ENCODE measurements at regions not wholly inside any gene's neighbourhood (a gene's known extent, or its start where the extent isn't known, plus 50 kb on each side); places are given as distances from the start of the nearest gene placed in this dataset.
"Not testable (repeated sequence)": the region's sequence is repeated elsewhere in the genome, so short reads cannot be mapped to it uniquely, and the experiment has no call there.

DNA sequence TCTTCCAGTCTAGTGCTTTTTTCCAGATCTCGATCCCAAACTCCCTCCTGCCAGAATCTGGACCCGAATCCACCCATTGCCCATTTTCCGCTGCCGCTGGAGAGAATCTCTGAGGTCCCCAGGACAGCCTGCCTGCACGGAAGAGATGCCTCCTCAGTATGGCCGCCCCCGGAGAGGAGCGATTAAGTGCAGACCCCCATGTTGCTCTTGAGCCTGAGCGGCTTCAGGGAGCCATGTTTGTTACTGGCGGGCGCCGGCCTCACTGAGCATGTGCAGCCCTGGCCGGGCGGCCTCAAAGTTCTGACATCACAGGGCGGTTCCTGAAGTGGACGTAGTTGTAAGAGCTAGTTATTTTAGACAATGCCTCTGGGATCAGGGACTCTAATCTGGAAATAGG lies 1342.9 kb downstream of the SPATA31A7 start:
- TF ChIP-seq, protein P1, sequence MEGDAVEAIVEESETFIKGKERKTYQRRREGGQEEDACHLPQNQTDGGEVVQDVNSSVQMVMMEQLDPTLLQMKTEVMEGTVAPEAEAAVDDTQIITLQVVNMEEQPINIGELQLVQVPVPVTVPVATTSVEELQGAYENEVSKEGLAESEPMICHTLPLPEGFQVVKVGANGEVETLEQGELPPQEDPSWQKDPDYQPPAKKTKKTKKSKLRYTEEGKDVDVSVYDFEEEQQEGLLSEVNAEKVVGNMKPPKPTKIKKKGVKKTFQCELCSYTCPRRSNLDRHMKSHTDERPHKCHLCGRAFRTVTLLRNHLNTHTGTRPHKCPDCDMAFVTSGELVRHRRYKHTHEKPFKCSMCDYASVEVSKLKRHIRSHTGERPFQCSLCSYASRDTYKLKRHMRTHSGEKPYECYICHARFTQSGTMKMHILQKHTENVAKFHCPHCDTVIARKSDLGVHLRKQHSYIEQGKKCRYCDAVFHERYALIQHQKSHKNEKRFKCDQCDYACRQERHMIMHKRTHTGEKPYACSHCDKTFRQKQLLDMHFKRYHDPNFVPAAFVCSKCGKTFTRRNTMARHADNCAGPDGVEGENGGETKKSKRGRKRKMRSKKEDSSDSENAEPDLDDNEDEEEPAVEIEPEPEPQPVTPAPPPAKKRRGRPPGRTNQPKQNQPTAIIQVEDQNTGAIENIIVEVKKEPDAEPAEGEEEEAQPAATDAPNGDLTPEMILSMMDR (IDR thresholded peaks at IDR 0.05; ENCODE audit: insufficient read depth, low read depth, low read length), result not testable (repeated sequence)
- not testable (repeated sequence) for TF ChIP-seq EZH2 (IDR thresholded peaks at IDR 0.05; ENCODE audit: insufficient read depth, low read length)

Measured in astrocyte (in vitro differentiated cells and primary cell).